Endothelial cell of umbilical vein (primary cell): ENCODE measurements at regions not wholly inside any gene's neighbourhood (a gene's known extent, or its start where the extent isn't known, plus 50 kb on each side); places are given as distances from the start of the nearest gene placed in this dataset.

Experiments
- BruUV-seq: library from RNA; stranded (reverse); fragments of 400-500 nt; replicated peaks from 2 replicates; lab custom pipeline; 2021; lab: Mats Ljungman, UMichigan
- CTCF ChIA-PET: fragments of 300-600, 350-600 bp; sonication (Branson Sonifier 250); formaldehyde crosslinking; loops from one replicate; lab custom pipeline; 2021; ENCODE audit warnings: antibody characterized with exemption, inconsistent platforms; lab: Charles Lee
- POLR2A ChIA-PET: fragments of 300-600, 350-600 bp; sonication (Branson Sonifier 250); formaldehyde crosslinking; loops from one replicate; lab custom pipeline; 2021; ENCODE audit warnings: antibody characterized with exemption, inconsistent platforms; lab: Charles Lee
- DNase-seq: peaks from one replicate; pipeline ENCODE4 v3.0.0-alpha.2; 2011; ENCODE audit warnings: low read depth, low spot score
- FAIRE-seq: peaks from 2 replicates; lab custom pipeline; 2011; peaks lifted over from hg19 to GRCh38; lab: Jason Lieb, UNC
- H2AFZ ChIP-seq: 2 replicates; pipeline ENCODE4 v1.6.0; 2012; ENCODE audit warnings: low read depth, low read length, control low read depth, inconsistent platforms
- H3K27ac ChIP-seq: 2 replicates; pipeline ENCODE4 v1.5.1; 2011; ENCODE audit warnings: low read depth, mild to moderate bottlenecking, control low read depth, low read length, moderate library complexity; ENCODE audit not compliant: insufficient read depth
- H3K27me3 ChIP-seq, 2 experiments: 2 replicates each; pipeline versions ENCODE4 v1.6.0 to v1.6.1; 2011; ENCODE audit warnings: low read length in 2 of 2, mixed read lengths in 1 of 2; ENCODE audit not compliant: control insufficient read depth in 2 of 2, insufficient read depth in 2 of 2
- H3K36me3 ChIP-seq, 2 experiments: 2 replicates in 1 of 2; 3 replicates in 1 of 2; pipeline ENCODE4 v1.5.1; 2011; ENCODE audit warnings: low read length in 2 of 2, mild to moderate bottlenecking in 1 of 2, moderate library complexity in 1 of 2; ENCODE audit not compliant: control insufficient read depth in 2 of 2, insufficient read depth in 2 of 2; ENCODE audit errors: extremely low read depth in 1 of 2
- H3K4me1 ChIP-seq: 3 replicates; pipeline ENCODE4 v1.5.1; 2011; ENCODE audit warnings: mild to moderate bottlenecking, low read length; ENCODE audit not compliant: control insufficient read depth, insufficient read depth; ENCODE audit errors: extremely low read depth
- H3K4me2 ChIP-seq: 2 replicates; pipeline ENCODE4 v1.6.1; 2011; ENCODE audit warnings: low read length, control low read depth, mixed read lengths; ENCODE audit not compliant: insufficient read depth
- H3K4me3 ChIP-seq, 3 experiments: fragments of 200-600 bp in 1 of 3; sonication (generic), shearing (Covaris generic) in 1 of 3; replicated peaks in 1 of 3; 2 replicates each; pipeline ENCODE4 v1.5.1; 2011 to 2016; ENCODE audit warnings: control low read depth in 3 of 3, low read length in 3 of 3, mild to moderate bottlenecking in 2 of 3, inconsistent platforms in 1 of 3, low read depth in 1 of 3, moderate library complexity in 1 of 3; ENCODE audit not compliant: insufficient read depth in 1 of 3
- H3K79me2 ChIP-seq: 2 replicates; pipeline ENCODE4 v1.6.0; 2012; ENCODE audit warnings: low read length, inconsistent platforms; ENCODE audit not compliant: control insufficient read depth, insufficient read depth
- H3K9ac ChIP-seq: replicated peaks from 2 replicates; pipeline ENCODE3; 2011; ENCODE audit warnings: low read length, control low read depth; ENCODE audit not compliant: insufficient read depth; ENCODE audit errors: extremely low read depth
- H3K9me1 ChIP-seq: replicated peaks from 3 replicates; pipeline ENCODE4 v1.6.0; 2011; ENCODE audit warnings: mild to moderate bottlenecking, low read length; ENCODE audit not compliant: control insufficient read depth, insufficient read depth; ENCODE audit errors: extremely low read depth
- H3K9me3 ChIP-seq: replicated peaks from 2 replicates; pipeline ENCODE4 v1.5.1; 2012; ENCODE audit warnings: low read length, inconsistent platforms; ENCODE audit not compliant: control insufficient read depth, insufficient read depth
- H4K20me1 ChIP-seq: replicated peaks from 2 replicates; pipeline ENCODE3; 2011; ENCODE audit warnings: mild to moderate bottlenecking, low read length; ENCODE audit not compliant: control insufficient read depth, insufficient read depth; ENCODE audit errors: extremely low read depth
- EZH2 ChIP-seq: IDR thresholded peaks from 2 replicates; pipeline ENCODE4 v1.6.1; 2012; ENCODE audit warnings: borderline replicate concordance, low read depth, mild to moderate bottlenecking, moderate library complexity, low read length, inconsistent platforms; ENCODE audit not compliant: severe bottlenecking
- FOS ChIP-seq: IDR thresholded peaks from 2 replicates; pipeline ENCODE4 v1.6.1; 2011; ENCODE audit warnings: mild to moderate bottlenecking, low read length, moderate library complexity, borderline replicate concordance; ENCODE audit not compliant: insufficient read depth
- GATA2 ChIP-seq: IDR thresholded peaks from 2 replicates; pipeline ENCODE4 v1.7.0; 2011; ENCODE audit warnings: low read depth, mild to moderate bottlenecking, moderate library complexity, mixed read lengths, low read length; ENCODE audit not compliant: insufficient read length, insufficient read depth
- JUN ChIP-seq: IDR thresholded peaks from 2 replicates; pipeline ENCODE4 v1.6.1; 2011; ENCODE audit warnings: borderline replicate concordance, low read depth; ENCODE audit not compliant: insufficient read length, insufficient read depth
- MAX ChIP-seq: IDR thresholded peaks from 2 replicates; pipeline ENCODE4 v1.6.1; 2011; ENCODE audit not compliant: insufficient read depth, insufficient read length
- MYC ChIP-seq: IDR thresholded peaks from one replicate; pipeline ENCODE4 v1.6.1; 2011; ENCODE audit warnings: mild to moderate bottlenecking, low read depth, low read length
- POLR2A ChIP-seq: IDR thresholded peaks from 2 replicates; pipeline ENCODE4 v1.6.1; 2012; ENCODE audit warnings: low read depth, mild to moderate bottlenecking, control low read depth, low read length
- POLR2AphosphoS5 ChIP-seq: IDR thresholded peaks from 2 replicates; pipeline ENCODE4 v1.6.1; 2012; ENCODE audit warnings: low read depth, mild to moderate bottlenecking, control low read depth, low read length, moderate library complexity; ENCODE audit not compliant: insufficient read depth
- dilution Hi-C: fragments of 300-500 bp; cut with MboI; formaldehyde crosslinking; loops from one replicate; pipeline ENCODE4 v1.15.0; 2019; ENCODE audit warnings: low sequenced_read_pairs; ENCODE audit not compliant: extremely low pct_ligation_motif_present
- intact Hi-C: fragments of 100-400 bp; cut with micrococcal nuclease; formaldehyde crosslinking; loops from one replicate; pipeline ENCODE4 v1.10.0; 2022
- TF ChIP-seq, protein P1 (sequence below), 2 donors: IDR thresholded peaks; 1 replicate in 1 of 2; 2 replicates in 1 of 2; pipeline ENCODE4 v1.5.1; 2011; ENCODE audit warnings: low read length in 2 of 2, mild to moderate bottlenecking in 2 of 2, moderate library complexity in 2 of 2, control low read depth in 1 of 2, inconsistent platforms in 1 of 2, low read depth in 1 of 2; ENCODE audit not compliant: insufficient read depth in 1 of 2; ENCODE audit errors: extremely low read depth in 1 of 2

DNA sequence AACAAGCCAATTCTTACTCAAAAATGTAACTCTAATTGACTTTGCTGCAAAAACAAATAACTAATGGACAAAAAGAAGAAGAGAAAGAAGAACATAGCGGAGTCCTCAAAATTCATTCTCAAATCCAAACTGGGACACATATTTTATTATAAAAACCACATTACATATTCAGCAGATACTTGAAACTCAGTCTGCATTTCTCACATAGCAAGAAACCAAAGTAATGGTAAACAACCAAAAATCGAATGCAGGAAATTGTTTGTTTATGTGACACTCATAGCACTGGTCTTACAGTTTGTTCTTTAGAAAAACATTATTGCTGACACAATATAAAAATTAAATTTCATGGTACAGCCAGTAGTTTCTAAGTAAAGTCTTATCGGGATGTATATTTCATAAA is 789.8 kb downstream of the SLITRK6 start:
- H4K20me1 ChIP-seq = no peaks in the 10 kb centered on the region
- no peaks in the 10 kb centered on the region for H3K36me3 ChIP-seq
- ChIA-PET POLR2A (no interaction called here), CTCF (no interaction called here)
- H3K9me1 ChIP-seq = no peaks in the 10 kb centered on the region
- intact Hi-C loops = no loop called here
- FAIRE-seq (no peak), DNase-seq (no peak)
- no peaks in the 10 kb centered on the region for H3K79me2 ChIP-seq
- H3K4me2 ChIP-seq = no peak overlapping the region
- dilution Hi-C loops = no loop called here
- no peak overlapping the region for H3K27ac ChIP-seq
- H3K27me3 ChIP-seq = no peaks in the 10 kb centered on the region
- no TSS peak for BruUV-seq
- H3K9ac ChIP-seq = no peak overlapping the region
- H3K4me1 ChIP-seq = no peaks in the 10 kb centered on the region
- no peak overlapping the region for H2AFZ ChIP-seq
- H3K4me3 ChIP-seq = no peak overlapping the region
- TF ChIP-seq GATA2 (no peak), JUN (no peak)
- H3K9me3 ChIP-seq = peaks cover 5% of the 10 kb centered on the region

DNA sequence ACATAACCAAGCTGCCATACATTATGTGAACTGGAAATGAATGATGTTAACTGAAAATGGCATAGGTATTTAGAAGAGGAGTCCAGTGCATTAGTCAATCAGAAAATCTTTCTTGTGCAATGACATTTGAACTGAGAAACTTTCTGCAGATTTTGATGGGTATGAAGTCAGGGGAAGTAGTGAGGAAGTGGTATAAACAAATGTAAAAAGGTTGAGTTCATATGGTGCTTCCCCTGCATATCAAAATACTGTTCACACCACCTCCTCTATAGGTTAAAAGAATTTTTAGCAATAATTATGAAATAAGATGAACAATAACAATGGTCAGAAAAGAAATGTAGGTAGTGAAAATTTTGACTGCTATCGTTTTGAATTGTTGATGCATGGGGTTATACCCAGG is 800.0 kb downstream of the SLITRK6 start:
- H3K9me1 ChIP-seq = no peaks in the 10 kb centered on the region
- H3K9me3 ChIP-seq = no peaks in the 10 kb centered on the region
- CTCF ChIA-PET = no interaction called here
- H3K27ac ChIP-seq = no peak overlapping the region
- H3K36me3 ChIP-seq = no peaks in the 10 kb centered on the region
- intact Hi-C loops = no loop called here
- POLR2A ChIA-PET = no interaction called here
- H3K4me1 ChIP-seq = no peaks in the 10 kb centered on the region
- no peak overlapping the region for H3K9ac ChIP-seq
- H3K4me3 ChIP-seq = no peak overlapping the region
- H3K27me3 ChIP-seq = no peaks in the 10 kb centered on the region
- FAIRE-seq (no peak), DNase-seq (no peak)
- BruUV-seq = no TSS peak
- H4K20me1 ChIP-seq = no peaks in the 10 kb centered on the region
- TF ChIP-seq MAX (no peak), MYC (no peak), FOS (no peak), JUN (no peak), EZH2 (no peak), GATA2 (no peak), POLR2AphosphoS5 (no peak), POLR2A (no peak)
- TF ChIP-seq, protein P1, sequence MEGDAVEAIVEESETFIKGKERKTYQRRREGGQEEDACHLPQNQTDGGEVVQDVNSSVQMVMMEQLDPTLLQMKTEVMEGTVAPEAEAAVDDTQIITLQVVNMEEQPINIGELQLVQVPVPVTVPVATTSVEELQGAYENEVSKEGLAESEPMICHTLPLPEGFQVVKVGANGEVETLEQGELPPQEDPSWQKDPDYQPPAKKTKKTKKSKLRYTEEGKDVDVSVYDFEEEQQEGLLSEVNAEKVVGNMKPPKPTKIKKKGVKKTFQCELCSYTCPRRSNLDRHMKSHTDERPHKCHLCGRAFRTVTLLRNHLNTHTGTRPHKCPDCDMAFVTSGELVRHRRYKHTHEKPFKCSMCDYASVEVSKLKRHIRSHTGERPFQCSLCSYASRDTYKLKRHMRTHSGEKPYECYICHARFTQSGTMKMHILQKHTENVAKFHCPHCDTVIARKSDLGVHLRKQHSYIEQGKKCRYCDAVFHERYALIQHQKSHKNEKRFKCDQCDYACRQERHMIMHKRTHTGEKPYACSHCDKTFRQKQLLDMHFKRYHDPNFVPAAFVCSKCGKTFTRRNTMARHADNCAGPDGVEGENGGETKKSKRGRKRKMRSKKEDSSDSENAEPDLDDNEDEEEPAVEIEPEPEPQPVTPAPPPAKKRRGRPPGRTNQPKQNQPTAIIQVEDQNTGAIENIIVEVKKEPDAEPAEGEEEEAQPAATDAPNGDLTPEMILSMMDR (IDR thresholded peaks at IDR 0.05; ENCODE audit: extremely low read depth in 1 of 2, insufficient read depth in 1 of 2, low read depth in 1 of 2, low read length in 2 of 2) = no peak
- H2AFZ ChIP-seq = no peak overlapping the region
- H3K4me2 ChIP-seq = no peak overlapping the region
- dilution Hi-C loops = no loop called here
- H3K79me2 ChIP-seq = no peaks in the 10 kb centered on the region
